Panc1 (cell line): ENCODE measurements at regions not wholly inside any gene's neighbourhood (a gene's known extent, or its start where the extent isn't known, plus 50 kb on each side); places are given as distances from the start of the nearest gene placed in this dataset.

ENCODE experiments used
- SIN3A ChIP-seq: IDR thresholded peaks from 2 replicates; pipeline ENCODE4 v1.6.1; 2012; ENCODE audit warnings: low read depth, mild to moderate bottlenecking, low read length, moderate library complexity, borderline replicate concordance; ENCODE audit not compliant: insufficient read depth
- TCF7L2 ChIP-seq: IDR thresholded peaks from 2 replicates; pipeline ENCODE4 v1.6.1; 2011; ENCODE audit warnings: mild to moderate bottlenecking, low read depth, low read length, inconsistent platforms
- TF ChIP-seq, protein P1 (sequence below): fragments of 450-650 bp; IDR thresholded peaks from 2 replicates; pipeline ENCODE4 v1.5.1; 2017; ENCODE audit warnings: mild to moderate bottlenecking
- TF ChIP-seq, protein P2 (sequence below), 2 experiments: IDR thresholded peaks; 2 replicates each; pipeline ENCODE4 v1.6.1; 2011 to 2012; ENCODE audit warnings: low read depth in 2 of 2, control low read depth in 1 of 2, low read length in 1 of 2, mild to moderate bottlenecking in 1 of 2, moderate library complexity in 1 of 2; ENCODE audit not compliant: insufficient read depth in 1 of 2

DNA sequence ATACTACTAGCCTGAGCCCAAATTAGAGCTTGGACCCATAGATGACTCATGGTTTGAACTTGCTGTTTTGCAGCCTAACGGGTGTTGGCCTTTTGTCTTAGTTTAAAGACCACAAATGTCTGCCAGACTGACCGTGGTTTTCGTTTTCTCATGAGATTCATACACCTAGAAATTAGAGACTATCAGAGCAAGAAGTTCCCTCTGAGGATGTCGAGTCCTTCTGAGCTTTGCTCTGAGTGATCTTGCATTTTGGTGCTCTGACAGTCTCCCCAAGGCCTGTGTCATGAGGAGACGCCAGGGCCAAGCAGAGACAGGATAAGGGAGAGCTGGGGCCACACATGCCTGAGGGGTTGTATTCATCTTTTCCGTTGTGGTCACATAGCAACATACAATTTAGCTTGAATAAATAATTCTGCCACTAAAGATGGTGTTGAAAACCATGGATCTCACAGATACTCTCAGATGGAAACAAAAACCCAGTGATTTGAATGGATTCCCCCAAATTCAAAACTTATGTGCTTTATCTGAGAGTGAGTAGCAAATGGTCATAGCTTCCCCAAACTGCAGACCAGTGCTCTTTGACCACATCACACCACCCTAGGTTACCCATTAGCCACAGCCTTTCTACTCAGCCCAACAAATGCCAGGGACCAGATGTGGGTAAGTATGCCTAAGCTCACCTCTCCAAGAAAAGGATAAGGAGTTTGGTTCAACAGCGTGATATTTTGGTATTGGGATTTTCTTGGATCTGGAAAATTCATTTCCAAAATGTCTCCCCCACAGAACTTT lies 762.0 kb upstream of the IGFBP3 start:
- TF ChIP-seq, protein P1, sequence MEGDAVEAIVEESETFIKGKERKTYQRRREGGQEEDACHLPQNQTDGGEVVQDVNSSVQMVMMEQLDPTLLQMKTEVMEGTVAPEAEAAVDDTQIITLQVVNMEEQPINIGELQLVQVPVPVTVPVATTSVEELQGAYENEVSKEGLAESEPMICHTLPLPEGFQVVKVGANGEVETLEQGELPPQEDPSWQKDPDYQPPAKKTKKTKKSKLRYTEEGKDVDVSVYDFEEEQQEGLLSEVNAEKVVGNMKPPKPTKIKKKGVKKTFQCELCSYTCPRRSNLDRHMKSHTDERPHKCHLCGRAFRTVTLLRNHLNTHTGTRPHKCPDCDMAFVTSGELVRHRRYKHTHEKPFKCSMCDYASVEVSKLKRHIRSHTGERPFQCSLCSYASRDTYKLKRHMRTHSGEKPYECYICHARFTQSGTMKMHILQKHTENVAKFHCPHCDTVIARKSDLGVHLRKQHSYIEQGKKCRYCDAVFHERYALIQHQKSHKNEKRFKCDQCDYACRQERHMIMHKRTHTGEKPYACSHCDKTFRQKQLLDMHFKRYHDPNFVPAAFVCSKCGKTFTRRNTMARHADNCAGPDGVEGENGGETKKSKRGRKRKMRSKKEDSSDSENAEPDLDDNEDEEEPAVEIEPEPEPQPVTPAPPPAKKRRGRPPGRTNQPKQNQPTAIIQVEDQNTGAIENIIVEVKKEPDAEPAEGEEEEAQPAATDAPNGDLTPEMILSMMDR, result no peak
- no peak for TF ChIP-seq TCF7L2
- TF ChIP-seq SIN3A, result no peak
- TF ChIP-seq, protein P2, sequence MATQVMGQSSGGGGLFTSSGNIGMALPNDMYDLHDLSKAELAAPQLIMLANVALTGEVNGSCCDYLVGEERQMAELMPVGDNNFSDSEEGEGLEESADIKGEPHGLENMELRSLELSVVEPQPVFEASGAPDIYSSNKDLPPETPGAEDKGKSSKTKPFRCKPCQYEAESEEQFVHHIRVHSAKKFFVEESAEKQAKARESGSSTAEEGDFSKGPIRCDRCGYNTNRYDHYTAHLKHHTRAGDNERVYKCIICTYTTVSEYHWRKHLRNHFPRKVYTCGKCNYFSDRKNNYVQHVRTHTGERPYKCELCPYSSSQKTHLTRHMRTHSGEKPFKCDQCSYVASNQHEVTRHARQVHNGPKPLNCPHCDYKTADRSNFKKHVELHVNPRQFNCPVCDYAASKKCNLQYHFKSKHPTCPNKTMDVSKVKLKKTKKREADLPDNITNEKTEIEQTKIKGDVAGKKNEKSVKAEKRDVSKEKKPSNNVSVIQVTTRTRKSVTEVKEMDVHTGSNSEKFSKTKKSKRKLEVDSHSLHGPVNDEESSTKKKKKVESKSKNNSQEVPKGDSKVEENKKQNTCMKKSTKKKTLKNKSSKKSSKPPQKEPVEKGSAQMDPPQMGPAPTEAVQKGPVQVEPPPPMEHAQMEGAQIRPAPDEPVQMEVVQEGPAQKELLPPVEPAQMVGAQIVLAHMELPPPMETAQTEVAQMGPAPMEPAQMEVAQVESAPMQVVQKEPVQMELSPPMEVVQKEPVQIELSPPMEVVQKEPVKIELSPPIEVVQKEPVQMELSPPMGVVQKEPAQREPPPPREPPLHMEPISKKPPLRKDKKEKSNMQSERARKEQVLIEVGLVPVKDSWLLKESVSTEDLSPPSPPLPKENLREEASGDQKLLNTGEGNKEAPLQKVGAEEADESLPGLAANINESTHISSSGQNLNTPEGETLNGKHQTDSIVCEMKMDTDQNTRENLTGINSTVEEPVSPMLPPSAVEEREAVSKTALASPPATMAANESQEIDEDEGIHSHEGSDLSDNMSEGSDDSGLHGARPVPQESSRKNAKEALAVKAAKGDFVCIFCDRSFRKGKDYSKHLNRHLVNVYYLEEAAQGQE (IDR thresholded peaks at IDR 0.05; ENCODE audit: insufficient read depth in 1 of 2, low read depth in 2 of 2, low read length in 1 of 2), result no peak
